ENCODE measurements at regions not wholly inside any gene's neighbourhood (a gene's known extent, or its start where the extent isn't known, plus 50 kb on each side); places are given as distances from the start of the nearest gene placed in this dataset.
"Not testable (repeated sequence)": the region's sequence is repeated elsewhere in the genome, so short reads cannot be mapped to it uniquely, and the experiment has no call there.

DNA sequence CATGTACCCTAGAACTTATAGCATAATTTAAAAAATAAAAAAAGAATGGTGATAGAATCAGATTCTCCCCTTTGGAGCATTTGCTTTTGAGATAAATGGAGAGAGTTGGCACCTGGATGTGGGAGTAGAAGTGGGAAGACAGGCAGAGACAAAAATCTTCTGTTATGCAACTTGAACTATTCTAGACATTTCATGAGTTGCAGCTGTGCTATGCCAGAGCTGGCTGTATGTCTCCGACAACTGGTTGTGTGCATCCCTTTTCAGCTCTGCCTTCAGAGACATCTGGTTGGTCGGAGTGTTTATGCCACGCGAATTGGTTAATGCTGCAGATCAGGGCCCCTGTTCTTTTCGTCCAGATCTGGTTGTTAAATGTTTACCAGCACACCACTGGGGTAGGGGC lies 161.3 kb downstream of the JRKL start:
- no peak overlapping the region for H3K4me3 ChIP-seq (ENCODE audit: low read depth, low read length)
- ChIA-PET CTCF (no interaction called here), POLR2A (no interaction called here)
- DNase-seq (ENCODE audit: low read depth, low spot score), result no peak
- TF ChIP-seq, protein P1, sequence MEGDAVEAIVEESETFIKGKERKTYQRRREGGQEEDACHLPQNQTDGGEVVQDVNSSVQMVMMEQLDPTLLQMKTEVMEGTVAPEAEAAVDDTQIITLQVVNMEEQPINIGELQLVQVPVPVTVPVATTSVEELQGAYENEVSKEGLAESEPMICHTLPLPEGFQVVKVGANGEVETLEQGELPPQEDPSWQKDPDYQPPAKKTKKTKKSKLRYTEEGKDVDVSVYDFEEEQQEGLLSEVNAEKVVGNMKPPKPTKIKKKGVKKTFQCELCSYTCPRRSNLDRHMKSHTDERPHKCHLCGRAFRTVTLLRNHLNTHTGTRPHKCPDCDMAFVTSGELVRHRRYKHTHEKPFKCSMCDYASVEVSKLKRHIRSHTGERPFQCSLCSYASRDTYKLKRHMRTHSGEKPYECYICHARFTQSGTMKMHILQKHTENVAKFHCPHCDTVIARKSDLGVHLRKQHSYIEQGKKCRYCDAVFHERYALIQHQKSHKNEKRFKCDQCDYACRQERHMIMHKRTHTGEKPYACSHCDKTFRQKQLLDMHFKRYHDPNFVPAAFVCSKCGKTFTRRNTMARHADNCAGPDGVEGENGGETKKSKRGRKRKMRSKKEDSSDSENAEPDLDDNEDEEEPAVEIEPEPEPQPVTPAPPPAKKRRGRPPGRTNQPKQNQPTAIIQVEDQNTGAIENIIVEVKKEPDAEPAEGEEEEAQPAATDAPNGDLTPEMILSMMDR (IDR thresholded peaks at IDR 0.05; ENCODE audit: insufficient read depth, low read length, missing control alignments), result no peak

GRCh38 chr11:96554236-96554820 lies 164.5 kb downstream of the JRKL start:
- TF ChIP-seq, protein P1 (IDR thresholded peaks at IDR 0.05; ENCODE audit: insufficient read depth, low read length, missing control alignments), result no peak
- CTCF ChIA-PET, result no interaction called here
- POLR2A ChIA-PET, result no interaction called here
- no peak for DNase-seq (ENCODE audit: low read depth, low spot score)
- H3K4me3 ChIP-seq (ENCODE audit: low read depth, low read length), result no peak overlapping the region

GRCh38 chr11:96555826-96556225 lies 166.0 kb downstream of the JRKL start:
- CTCF ChIA-PET; DNase-seq (ENCODE audit: low read depth, low spot score); POLR2A ChIA-PET: not testable (repeated sequence)

GRCh38 chr11:96560727-96561126 lies 170.9 kb downstream of the JRKL start:
- DNase-seq (ENCODE audit: low read depth, low spot score); CTCF ChIA-PET; POLR2A ChIA-PET: not testable (repeated sequence)

More at GRCh38 chr11:96555826-96556225, 166.0 kb downstream of the JRKL start:
- not testable (repeated sequence) for H3K4me3 ChIP-seq (ENCODE audit: low read depth, low read length)

DNA sequence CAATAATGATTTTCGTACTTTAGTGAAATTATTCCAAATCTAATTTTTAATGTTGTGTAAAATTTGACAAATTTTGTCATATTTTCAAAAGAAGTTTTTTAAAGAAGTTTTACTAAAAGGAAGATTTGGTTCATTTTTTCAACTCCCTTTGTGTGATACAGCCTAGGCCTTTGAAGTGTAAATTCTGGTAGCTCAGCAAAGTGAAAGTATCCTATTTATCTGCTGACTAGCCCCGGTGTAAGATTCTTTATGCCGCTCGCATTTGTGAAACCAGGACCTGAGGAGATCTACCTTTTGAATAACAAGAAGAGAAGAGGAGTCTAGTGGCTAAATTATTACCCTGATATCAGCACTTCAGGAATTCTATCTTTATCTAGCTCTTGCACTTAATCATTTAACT lies 177.4 kb downstream of the JRKL start:
- POLR2A ChIA-PET, result no interaction called here
- H3K4me3 ChIP-seq (ENCODE audit: low read depth, low read length), result no peak overlapping the region
- CTCF ChIA-PET, result no interaction called here
- no peak for DNase-seq (ENCODE audit: low read depth, low spot score)
- TF ChIP-seq, protein P1 (IDR thresholded peaks at IDR 0.05; ENCODE audit: insufficient read depth, low read length, missing control alignments), result no peak

More at GRCh38 chr11:96560727-96561126, 170.9 kb downstream of the JRKL start:
- not testable (repeated sequence) for H3K4me3 ChIP-seq (ENCODE audit: low read depth, low read length)

- ChIA-PET CTCF (no interaction called here), POLR2A (no interaction called here)
- H3K4me3 ChIP-seq (ENCODE audit: low read depth, low read length), result no peak overlapping the region
- DNase-seq (ENCODE audit: low read depth, low spot score), result no peak
- TF ChIP-seq, protein P1 (IDR thresholded peaks at IDR 0.05; ENCODE audit: insufficient read depth, low read length, missing control alignments), result no peak
Observed at GRCh38 chr11:96567667-96568066, 177.9 kb downstream of the JRKL start.

- H3K4me3 ChIP-seq (ENCODE audit: low read depth, low read length), result no peak overlapping the region
- TF ChIP-seq, protein P1 (IDR thresholded peaks at IDR 0.05; ENCODE audit: insufficient read depth, low read length, missing control alignments), result no peak
- no peak for DNase-seq (ENCODE audit: low read depth, low spot score)
- ChIA-PET POLR2A (no interaction called here), CTCF (no interaction called here)
Observed at GRCh38 chr11:96576383-96576782, 186.6 kb downstream of the JRKL start.
